ENCODE measurements at regions not wholly inside any gene's neighbourhood (a gene's known extent, or its start where the extent isn't known, plus 50 kb on each side); places are given as distances from the start of the nearest gene placed in this dataset.

- no peaks in the 10 kb centered on the region for H3K36me3 ChIP-seq (ENCODE audit: control insufficient read depth in 4 of 4, insufficient read depth in 3 of 4, low read depth in 1 of 4, low read length in 3 of 4)
- 60% methylated on average over 6 of the region's 6 CpGs for WGBS
- H3K9me3 ChIP-seq (ENCODE audit: control insufficient read depth in 4 of 4, low read length in 3 of 4), result peaks cover 0 to 3% (median 0%) of the 10 kb centered on the region in 4 donors
- no peak for DNase-seq (ENCODE audit: low spot score)
- H3K27ac ChIP-seq (ENCODE audit: low read depth in 1 of 2, low read length in 2 of 2), result no peak overlapping the region
- H3K4me3 ChIP-seq (ENCODE audit: low read depth in 1 of 3, low read length in 3 of 3), result no peak overlapping the region
- no peaks in the 10 kb centered on the region for H3K4me1 ChIP-seq (ENCODE audit: control insufficient read depth in 4 of 4, insufficient read depth in 4 of 4, low read length in 3 of 4)
- no peaks in the 10 kb centered on the region for H3K27me3 ChIP-seq (ENCODE audit: control insufficient read depth in 4 of 4, insufficient read depth in 4 of 4, low read length in 3 of 4)
- H3K9ac ChIP-seq (ENCODE audit: low read depth in 1 of 2, low read length in 2 of 2), result no peak overlapping the region
- TF ChIP-seq HNF4A (conservative IDR thresholded peaks at IDR 0.05), result no peak
- TF ChIP-seq NR2F2 (IDR thresholded peaks at IDR 0.05), result no peak
- TF ChIP-seq TAF1 (conservative IDR thresholded peaks at IDR 0.05), result no peak
- TF ChIP-seq FOXA2 (IDR thresholded peaks at IDR 0.05), result no peak
- TF ChIP-seq RXRA (IDR thresholded peaks at IDR 0.05), result no peak
- no peak for TF ChIP-seq GABPA (IDR thresholded peaks at IDR 0.05 in 1 of 2, conservative IDR thresholded peaks at IDR 0.05 in 1 of 2)
- TF ChIP-seq EGR1 (IDR thresholded peaks at IDR 0.05; ENCODE audit: low read depth in 2 of 2), result no peak
- no peak for TF ChIP-seq JUND (IDR thresholded peaks at IDR 0.05)
Observed at GRCh38 chrX:33415459-33415858, 204.1 kb upstream of the DMD start.

GRCh38 chrX:33385546-33385945, 174.2 kb upstream of the DMD start:
- H3K9ac ChIP-seq (ENCODE audit: low read depth in 1 of 2, low read length in 2 of 2), result no peak overlapping the region
- 71% methylated on average over 2 of the region's 2 CpGs for WGBS
- no peaks in the 10 kb centered on the region for H3K9me3 ChIP-seq (ENCODE audit: control insufficient read depth in 4 of 4, low read length in 3 of 4)
- no peaks in the 10 kb centered on the region for H3K36me3 ChIP-seq (ENCODE audit: control insufficient read depth in 4 of 4, insufficient read depth in 3 of 4, low read depth in 1 of 4, low read length in 3 of 4)
- no peak for DNase-seq (ENCODE audit: low spot score)
- no peaks in the 10 kb centered on the region for H3K27me3 ChIP-seq (ENCODE audit: control insufficient read depth in 4 of 4, insufficient read depth in 4 of 4, low read length in 3 of 4)
- H3K4me1 ChIP-seq (ENCODE audit: control insufficient read depth in 4 of 4, insufficient read depth in 4 of 4, low read length in 3 of 4), result no peaks in the 10 kb centered on the region
- no peak overlapping the region for H3K4me3 ChIP-seq (ENCODE audit: low read depth in 1 of 3, low read length in 3 of 3)
- TF ChIP-seq SP1 (IDR thresholded peaks at IDR 0.05) (no peak), FOXA2 (IDR thresholded peaks at IDR 0.05) (no peak), MAX (IDR thresholded peaks at IDR 0.05) (no peak), RAD21 (IDR thresholded peaks at IDR 0.05) (no peak), RXRA (IDR thresholded peaks at IDR 0.05) (no peak), CTCF (IDR thresholded peaks at IDR 0.05; ENCODE audit: low read depth, low read length, missing input control) (no peak), ATF3 (IDR thresholded peaks at IDR 0.05) (no peak), JUND (IDR thresholded peaks at IDR 0.05) (no peak), HNF4A (conservative IDR thresholded peaks at IDR 0.05) (no peak), TAF1 (conservative IDR thresholded peaks at IDR 0.05) (no peak), REST (IDR thresholded peaks at IDR 0.05) (no peak), EGR1 (IDR thresholded peaks at IDR 0.05; ENCODE audit: low read depth in 2 of 2) (no peak), ZBTB33 (IDR thresholded peaks at IDR 0.05) (no peak)
- no peak overlapping the region for H3K27ac ChIP-seq (ENCODE audit: low read depth in 1 of 2, low read length in 2 of 2)
